Spleen (tissue), 11 donors: ENCODE measurements at regions not wholly inside any gene's neighbourhood (a gene's known extent, or its start where the extent isn't known, plus 50 kb on each side); places are given as distances from the start of the nearest gene placed in this dataset.
"Not testable (repeated sequence)": the region's sequence is repeated elsewhere in the genome, so short reads cannot be mapped to it uniquely, and the experiment has no call there.

Experiments used
- DNase-seq: peaks from one replicate; pipeline ENCODE4 v3.0.0-alpha.2; 2020
- H3K27ac ChIP-seq, 8 donors: fragments of 200-600 bp; sonication (generic) in 7 of 8; 1 replicate in 4 of 8; 2 replicates in 4 of 8; pipeline versions ENCODE4 v1.5.0 to v1.8.0; 2016 to 2021; ENCODE audit warnings: inconsistent platforms in 4 of 8, mild to moderate bottlenecking in 4 of 8, moderate library complexity in 1 of 8
- H3K27me3 ChIP-seq, 7 donors: fragments of 200-600 bp; sonication (generic) in 6 of 7; replicated peaks in 1 of 7; 1 replicate in 4 of 7; 2 replicates in 3 of 7; pipeline versions ENCODE4 v1.5.0 to v1.8.0; 2016 to 2021; ENCODE audit warnings: inconsistent platforms in 3 of 7, mild to moderate bottlenecking in 1 of 7
- H3K36me3 ChIP-seq, 6 donors: fragments of 200-600 bp; sonication (generic) in 5 of 6; 1 replicate in 4 of 6; 2 replicates in 2 of 6; pipeline versions ENCODE4 v1.5.0 to v1.8.0; 2016 to 2021; ENCODE audit warnings: inconsistent platforms in 2 of 6
- H3K4me1 ChIP-seq, 6 donors: fragments of 200-600 bp; sonication (generic) in 5 of 6; 1 replicate in 3 of 6; 2 replicates in 3 of 6; pipeline versions ENCODE4 v1.5.0 to v1.8.0; 2016 to 2021; ENCODE audit warnings: inconsistent platforms in 3 of 6
- H3K4me3 ChIP-seq, 8 donors: fragments of 200-600 bp; sonication (generic) in 7 of 8; 1 replicate in 4 of 8; 2 replicates in 4 of 8; pipeline versions ENCODE4 v1.5.0 to v1.8.0; 2016 to 2021; ENCODE audit warnings: inconsistent platforms in 4 of 8, mild to moderate bottlenecking in 4 of 8, moderate library complexity in 2 of 8
- H3K9me3 ChIP-seq, 8 donors: fragments of 200-600 bp; sonication (generic) in 7 of 8; 1 replicate in 4 of 8; 2 replicates in 4 of 8; pipeline versions ENCODE4 v1.5.0 to v1.8.0; 2016 to 2021; ENCODE audit warnings: inconsistent platforms in 4 of 8
- CTCF ChIP-seq, 11 experiments: fragments of 200-600 bp in 7 of 11; fragments of 450-650 bp in 4 of 11; sonication (generic) in 4 of 11; IDR thresholded peaks in 8 of 11; conservative IDR thresholded peaks in 3 of 11; 1 replicate in 7 of 11; 2 replicates in 4 of 11; pipeline versions ENCODE4 v1.4.0 to v1.8.0; 2016 to 2021; ENCODE audit warnings: antibody characterized with exemption in 11 of 11, inconsistent platforms in 4 of 11, mild to moderate bottlenecking in 1 of 11
- POLR2A ChIP-seq, 3 donors: fragments of 450-650 bp; IDR thresholded peaks; one replicate each; pipeline ENCODE4 v1.5.1; 2017; ENCODE audit warnings: antibody characterized with exemption in 3 of 3, mild to moderate bottlenecking in 1 of 3
- POLR2AphosphoS5 ChIP-seq, 3 donors: sonication (generic); formaldehyde crosslinking; IDR thresholded peaks; one replicate each; pipeline ENCODE4 v1.5.1; 2017; ENCODE audit warnings: antibody characterized with exemption in 3 of 3
- WGBS, 5 donors: extraction: QIAGEN DNeasy Blood & Tissue Kit in 3 of 5; methylation state at CpG; one replicate each; pipeline versions ENCODE4 v1.1.5 to v1.1.7; 2013 to 2018; 5-methylcytosine and 5-hydroxymethylcytosine counted together
- intact Hi-C: fragments of 100-400 bp; cut with DNase I; formaldehyde crosslinking; loops from one replicate; pipeline ENCODE4 v1.15.0; 2023; ENCODE audit warnings: low total_unique reads
- donor health status: healthy with polysubstance abuse.
- donor health status: DM: no; HTN: no; CAD: no; lungs with moderate emphysema.
- donor health status: DM: no; HTN: no; CAD: no.
- donor health status: Bipolar disorder and iron deficiency.
- donor health status: healthy.
- donor health status: DM: no; HTN: no; CAD: no.
- donor health status: DM: yes; HTN: yes; CAD: no.

- Histone ChIP-seq H3K27ac (no peak overlapping the region), H3K27me3 (no peaks in the 10 kb centered on the region), H3K4me3 (no peak overlapping the region), H3K4me1 (no peaks in the 10 kb centered on the region), H3K36me3 (no peaks in the 10 kb centered on the region), H3K9me3 (no peaks in the 10 kb centered on the region)
- intact Hi-C loops = no loop called here
- no peak for DNase-seq
- WGBS, 5 donors = 50 to 87% (median 65%) methylated on average over 3 of the region's 3 CpGs
- TF ChIP-seq POLR2A (IDR thresholded peaks at IDR 0.05) (no peak), POLR2AphosphoS5 (IDR thresholded peaks at IDR 0.05) (no peak), CTCF (IDR thresholded peaks at IDR 0.05 in 8 of 11, conservative IDR thresholded peaks at IDR 0.05 in 3 of 11) (no peak)
These were observed 129.8 kb downstream of the CD164 start for GRCh38 chr6:109252261-109253041.

GRCh38 chr6:109251839-109252238, 130.4 kb downstream of the CD164 start:
- no peak for TF ChIP-seq POLR2AphosphoS5 (IDR thresholded peaks at IDR 0.05)
- TF ChIP-seq CTCF (IDR thresholded peaks at IDR 0.05 in 8 of 11, conservative IDR thresholded peaks at IDR 0.05 in 3 of 11) = no peak
- TF ChIP-seq POLR2A (IDR thresholded peaks at IDR 0.05) = no peak
- Histone ChIP-seq H3K4me3 (no peak overlapping the region), H3K9me3 (no peaks in the 10 kb centered on the region), H3K4me1 (no peaks in the 10 kb centered on the region), H3K27me3 (no peaks in the 10 kb centered on the region), H3K36me3 (no peaks in the 10 kb centered on the region), H3K27ac (no peak overlapping the region)
- intact Hi-C loops = no loop called here
- no peak for DNase-seq

- H3K4me1 ChIP-seq, H3K36me3 ChIP-seq, H3K9me3 ChIP-seq, H3K4me3 ChIP-seq, H3K27me3 ChIP-seq, H3K27ac ChIP-seq, DNase-seq, intact Hi-C loops: not testable (repeated sequence)
- 85 to 95% (median 87%) methylated on average over 7 to 23 of the region's 32 CpGs for WGBS, 5 donors
These were observed 131.6 kb downstream of the CD164 start for GRCh38 chr6:109250544-109251156.

GRCh38 chr6:109243863-109244825, 138.1 kb downstream of the CD164 start:
- Histone ChIP-seq H3K27me3 (no peaks in the 10 kb centered on the region), H3K4me1 (peaks cover 0 to 38% (median 12%) of the 10 kb centered on the region in 6 donors), H3K9me3 (no peaks in the 10 kb centered on the region), H3K27ac (peak overlapping the region in 1 of 8 donors; percentile 33), H3K4me3 (no peak overlapping the region), H3K36me3 (no peaks in the 10 kb centered on the region)
- 66 to 78% (median 72%) methylated on average over 7 of the region's 7 CpGs for WGBS, 5 donors
- TF ChIP-seq CTCF (IDR thresholded peaks at IDR 0.05 in 8 of 11, conservative IDR thresholded peaks at IDR 0.05 in 3 of 11) (no peak), POLR2AphosphoS5 (IDR thresholded peaks at IDR 0.05) (no peak), POLR2A (IDR thresholded peaks at IDR 0.05) (no peak)
- intact Hi-C loops = no loop called here
- DNase-seq = no peak
